Fibroblast of pulmonary artery (primary cell): ENCODE measurements at regions not wholly inside any gene's neighbourhood (a gene's known extent, or its start where the extent isn't known, plus 50 kb on each side); places are given as distances from the start of the nearest gene placed in this dataset.

ENCODE experiments used
- DNase-seq: peaks from one replicate; pipeline ENCODE4 v3.0.0-alpha.2; 2010; ENCODE audit warnings: low read depth
- H3K4me3 ChIP-seq: replicated peaks from 2 replicates; pipeline ENCODE4 v1.5.1; 2011; ENCODE audit warnings: low read depth, mild to moderate bottlenecking, control low read depth, low read length, moderate library complexity
- TF ChIP-seq, protein P1 (sequence below): IDR thresholded peaks from 2 replicates; pipeline ENCODE4 v1.5.1; 2011; ENCODE audit warnings: mild to moderate bottlenecking, control low read depth, low read length, inconsistent platforms; ENCODE audit errors: missing control alignments

DNA sequence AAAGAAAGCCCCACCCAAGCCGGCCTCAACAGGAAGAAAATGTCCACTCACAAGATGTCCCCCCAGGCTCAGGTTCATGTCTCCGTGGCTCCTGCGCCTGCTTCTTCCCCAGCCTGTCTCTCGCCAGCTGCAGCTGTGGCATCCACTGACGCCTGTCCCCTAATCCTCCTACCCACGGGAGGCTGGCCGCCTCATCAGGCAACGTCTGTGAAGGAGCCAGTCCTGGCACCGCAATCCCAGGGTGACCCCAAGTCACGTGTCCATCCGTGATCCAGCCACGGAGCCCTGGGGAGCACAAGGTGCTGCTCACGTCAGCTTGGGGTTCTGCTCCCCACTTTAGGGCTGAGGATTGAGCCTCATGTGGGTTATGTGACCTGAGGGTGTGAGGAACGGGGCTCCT, 640.3 kb downstream of the CDH26 start:
- TF ChIP-seq, protein P1, sequence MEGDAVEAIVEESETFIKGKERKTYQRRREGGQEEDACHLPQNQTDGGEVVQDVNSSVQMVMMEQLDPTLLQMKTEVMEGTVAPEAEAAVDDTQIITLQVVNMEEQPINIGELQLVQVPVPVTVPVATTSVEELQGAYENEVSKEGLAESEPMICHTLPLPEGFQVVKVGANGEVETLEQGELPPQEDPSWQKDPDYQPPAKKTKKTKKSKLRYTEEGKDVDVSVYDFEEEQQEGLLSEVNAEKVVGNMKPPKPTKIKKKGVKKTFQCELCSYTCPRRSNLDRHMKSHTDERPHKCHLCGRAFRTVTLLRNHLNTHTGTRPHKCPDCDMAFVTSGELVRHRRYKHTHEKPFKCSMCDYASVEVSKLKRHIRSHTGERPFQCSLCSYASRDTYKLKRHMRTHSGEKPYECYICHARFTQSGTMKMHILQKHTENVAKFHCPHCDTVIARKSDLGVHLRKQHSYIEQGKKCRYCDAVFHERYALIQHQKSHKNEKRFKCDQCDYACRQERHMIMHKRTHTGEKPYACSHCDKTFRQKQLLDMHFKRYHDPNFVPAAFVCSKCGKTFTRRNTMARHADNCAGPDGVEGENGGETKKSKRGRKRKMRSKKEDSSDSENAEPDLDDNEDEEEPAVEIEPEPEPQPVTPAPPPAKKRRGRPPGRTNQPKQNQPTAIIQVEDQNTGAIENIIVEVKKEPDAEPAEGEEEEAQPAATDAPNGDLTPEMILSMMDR, result no peak
- no peak overlapping the region for H3K4me3 ChIP-seq
- no peak for DNase-seq

DNA sequence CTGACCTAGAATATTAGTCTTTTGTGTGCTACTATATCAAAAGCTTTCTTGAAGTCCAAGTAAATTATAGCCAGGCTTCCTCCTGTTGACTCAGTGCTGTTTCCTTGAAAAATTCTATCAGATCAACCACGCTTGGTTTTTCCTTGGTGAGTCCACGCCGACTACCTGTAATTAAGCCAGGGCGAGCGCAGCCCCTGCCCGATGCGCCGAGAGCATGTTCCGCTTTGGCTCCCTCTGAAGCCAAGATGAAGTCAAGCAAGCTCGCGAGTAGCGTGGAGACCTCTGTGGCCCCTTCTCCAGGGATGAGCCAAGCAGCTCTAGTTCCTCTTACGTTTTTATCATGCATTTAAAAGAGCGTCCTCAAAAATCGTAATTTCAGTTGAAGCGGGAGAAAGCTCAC, 641.2 kb downstream of the CDH26 start:
- TF ChIP-seq, protein P1, result no peak
- H3K4me3 ChIP-seq, result no peak overlapping the region
- DNase-seq, result no peak

DNA sequence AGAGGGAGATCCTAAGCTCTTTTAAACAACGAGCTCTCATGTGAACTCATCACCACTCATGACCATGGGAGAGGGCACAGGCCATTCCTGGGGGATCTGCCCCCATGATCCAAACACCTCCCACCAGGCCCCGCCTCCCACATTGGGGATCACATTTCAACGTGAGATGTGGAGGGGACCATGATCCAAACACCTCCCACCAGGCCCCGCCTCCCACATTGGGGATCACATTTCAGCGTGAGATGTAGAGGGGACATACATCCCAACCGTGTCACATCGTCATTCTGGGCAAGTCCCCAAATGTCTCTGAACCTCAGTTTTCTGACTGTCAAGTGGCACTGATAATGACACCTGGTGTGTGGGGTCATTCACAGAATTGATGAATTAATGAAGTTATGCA, 641.8 kb downstream of the CDH26 start:
- no peak for DNase-seq
- TF ChIP-seq, protein P1, result no peak
- no peak overlapping the region for H3K4me3 ChIP-seq

DNA sequence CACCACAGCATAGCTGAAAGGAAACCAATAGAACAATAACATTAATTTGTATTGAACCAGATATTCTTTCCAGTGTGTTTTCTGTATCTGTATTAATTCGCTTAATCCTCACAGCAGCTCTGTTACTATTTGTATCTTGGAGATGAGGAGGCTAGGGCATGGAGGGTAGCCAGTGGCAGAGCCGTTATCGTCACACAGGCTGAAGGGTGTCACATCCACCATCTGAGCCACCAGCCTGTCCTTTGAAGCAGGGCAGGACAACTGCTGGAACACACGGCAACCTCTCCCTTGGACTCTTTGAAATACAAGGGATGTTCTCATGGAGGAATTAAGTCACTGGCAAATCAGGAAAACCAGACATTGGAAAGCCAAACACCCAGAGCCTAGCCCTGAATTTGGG, 628.0 kb upstream of the CDH4 start:
- TF ChIP-seq, protein P1, result no peak
- H3K4me3 ChIP-seq, result no peak overlapping the region
- no peak for DNase-seq

DNA sequence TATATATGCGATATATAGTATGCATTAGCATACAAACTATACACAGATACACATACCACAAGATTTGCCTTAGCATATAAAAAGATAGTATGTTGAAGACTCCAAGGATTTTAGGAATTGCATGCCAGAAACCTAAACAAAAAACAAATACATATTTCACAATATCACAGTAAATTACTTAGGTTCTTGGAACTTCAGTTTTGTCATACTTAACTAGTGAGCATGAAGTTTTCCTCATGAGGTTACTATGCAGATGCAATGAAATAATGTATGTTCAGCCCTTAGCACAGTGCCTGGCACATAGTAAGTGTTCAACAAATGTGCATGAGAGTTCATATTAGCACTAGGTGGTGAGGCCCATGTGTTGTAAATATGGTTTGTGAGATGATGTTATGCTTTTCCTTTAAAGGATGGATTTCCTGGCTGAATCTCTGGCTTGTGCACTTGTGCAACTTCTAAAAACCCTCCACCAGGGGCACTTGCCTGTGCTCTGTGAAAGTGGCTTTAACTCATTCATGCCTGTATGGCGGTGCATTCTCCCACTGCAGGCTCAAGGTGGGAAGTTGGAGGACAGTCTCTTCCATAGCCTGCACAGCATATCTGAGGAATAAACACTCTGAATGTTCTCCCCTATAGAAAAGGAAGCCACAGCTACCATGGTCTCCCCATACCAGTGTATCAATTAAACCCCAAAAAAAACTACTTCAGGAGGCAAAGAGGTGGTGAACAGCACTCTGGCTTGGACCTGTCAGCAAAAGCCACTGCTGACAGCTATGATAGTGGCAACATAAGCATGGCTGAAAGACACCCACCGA, 624.1 kb upstream of the CDH4 start:
- no peak overlapping the region for H3K4me3 ChIP-seq
- no peak for DNase-seq
- TF ChIP-seq, protein P1, result no peak

- DNase-seq, result no peak
- TF ChIP-seq, protein P1, result no peak
- H3K4me3 ChIP-seq, result no peak overlapping the region
These were observed 623.3 kb upstream of the CDH4 start for GRCh38 chr20:60628749-60629148.

GRCh38 chr20:60629206-60629605, 622.9 kb upstream of the CDH4 start:
- no peak for DNase-seq
- TF ChIP-seq, protein P1, result no peak
- H3K4me3 ChIP-seq, result no peak overlapping the region
